H4 (cell line): ENCODE measurements at regions not wholly inside any gene's neighbourhood (a gene's known extent, or its start where the extent isn't known, plus 50 kb on each side); places are given as distances from the start of the nearest gene placed in this dataset.

ENCODE experiments used
- DNase-seq: peaks from one replicate; pipeline ENCODE4 v3.0.0-alpha.2; 2015; ENCODE audit warnings: low spot score

GRCh38 chr1:56313560-56313959 is 265.8 kb downstream of the PLPP3 start:
- no peak for DNase-seq

GRCh38 chr1:56311766-56312165 is 267.6 kb downstream of the PLPP3 start:
- DNase-seq, result no peak

DNA sequence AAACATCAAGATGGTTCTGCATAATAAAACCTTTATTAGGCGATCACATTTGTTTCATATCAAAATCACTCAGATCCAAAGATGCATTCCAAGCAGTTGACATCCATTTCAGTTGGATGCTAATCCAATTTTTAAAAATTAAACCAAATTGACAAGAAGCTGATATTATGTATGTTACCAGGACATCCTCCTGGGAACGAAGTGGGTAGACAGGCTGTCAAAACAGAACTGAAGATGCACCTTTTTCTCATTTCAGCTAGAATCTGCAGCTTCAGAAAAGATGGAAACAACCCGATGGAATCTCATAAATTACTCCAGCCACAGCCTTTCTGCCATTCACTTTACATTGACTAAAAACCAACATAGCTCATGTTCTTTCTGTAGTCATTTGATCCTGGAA is 268.4 kb downstream of the PLPP3 start:
- no peak for DNase-seq

- no peak for DNase-seq
Measured at GRCh38 chr1:56309065-56309464, 270.3 kb downstream of the PLPP3 start.

DNA sequence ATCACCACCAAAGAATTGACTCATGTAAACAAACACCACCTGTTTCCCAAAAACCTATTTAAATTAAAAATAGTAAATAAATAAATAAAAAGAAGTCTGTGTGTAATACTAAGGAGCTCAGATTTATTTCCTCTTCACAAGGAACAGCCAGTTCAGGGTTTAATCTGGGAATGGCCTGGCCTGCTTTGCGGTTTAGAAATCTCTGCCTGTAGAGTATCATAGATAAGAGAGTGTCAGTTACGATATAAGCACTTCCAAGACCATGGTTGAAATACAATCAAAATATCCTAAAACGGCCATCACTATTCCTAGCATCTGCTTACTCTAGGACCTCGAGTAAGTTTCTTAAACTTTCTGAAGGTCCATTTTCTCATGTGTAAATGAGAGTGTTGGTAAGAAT is 274.4 kb downstream of the PLPP3 start:
- no peak for DNase-seq

DNA sequence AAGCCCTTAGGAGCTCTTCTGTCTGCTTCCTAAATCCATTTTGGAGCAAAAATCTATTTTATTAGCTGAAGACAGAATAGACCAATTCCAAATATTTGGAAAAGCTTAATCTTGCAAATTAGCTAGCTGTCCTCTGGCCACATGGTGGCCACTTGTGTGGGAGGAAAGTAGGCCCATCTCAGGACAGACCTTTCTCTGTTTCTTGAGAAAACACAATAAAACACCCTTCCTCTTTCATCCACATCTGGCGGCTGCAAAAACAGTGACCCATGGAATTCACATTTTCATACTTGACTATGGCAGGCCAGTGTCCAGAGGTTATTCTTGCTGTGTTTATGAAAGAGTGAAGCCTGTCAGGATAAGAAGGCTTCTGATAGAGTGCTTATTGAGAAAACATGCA is 275.6 kb downstream of the PLPP3 start:
- no peak for DNase-seq

- no peak for DNase-seq
Measured at GRCh38 chr1:56302878-56303277, 276.5 kb downstream of the PLPP3 start.

GRCh38 chr1:56301791-56302190 is 277.6 kb downstream of the PLPP3 start:
- peak; percentile 18 for DNase-seq

GRCh38 chr1:56300836-56301235 is 278.5 kb downstream of the PLPP3 start:
- DNase-seq, result no peak

- no peak for DNase-seq
Measured at GRCh38 chr1:56298866-56299265, 280.5 kb downstream of the PLPP3 start.

GRCh38 chr1:56297904-56298303 is 281.5 kb downstream of the PLPP3 start:
- no peak for DNase-seq

GRCh38 chr1:56297208-56297607 is 282.2 kb downstream of the PLPP3 start:
- no peak for DNase-seq

GRCh38 chr1:56295949-56296929 is 283.1 kb downstream of the PLPP3 start:
- DNase-seq, result no peak

GRCh38 chr1:56291374-56291919 is 287.9 kb downstream of the PLPP3 start:
- DNase-seq, result no peak

DNA sequence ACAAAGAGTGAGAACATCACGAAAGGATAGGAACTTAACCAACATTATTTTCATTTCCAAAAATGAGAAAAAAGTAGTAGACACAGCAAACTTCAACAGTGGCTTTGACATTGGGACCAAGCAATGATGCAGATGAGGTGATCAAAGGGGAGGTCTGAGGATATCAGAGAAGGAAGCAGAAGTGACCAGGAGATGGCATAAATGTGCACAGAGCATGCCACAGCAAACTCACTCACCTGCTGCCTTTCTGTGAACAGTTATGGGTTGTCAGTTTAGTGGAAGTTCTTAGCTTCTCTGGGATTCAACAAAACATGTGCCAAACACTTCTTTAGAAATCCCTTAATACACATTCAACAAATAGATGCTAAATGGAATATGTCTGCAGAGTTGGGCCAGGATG is 290.1 kb downstream of the PLPP3 start:
- no peak for DNase-seq

DNA sequence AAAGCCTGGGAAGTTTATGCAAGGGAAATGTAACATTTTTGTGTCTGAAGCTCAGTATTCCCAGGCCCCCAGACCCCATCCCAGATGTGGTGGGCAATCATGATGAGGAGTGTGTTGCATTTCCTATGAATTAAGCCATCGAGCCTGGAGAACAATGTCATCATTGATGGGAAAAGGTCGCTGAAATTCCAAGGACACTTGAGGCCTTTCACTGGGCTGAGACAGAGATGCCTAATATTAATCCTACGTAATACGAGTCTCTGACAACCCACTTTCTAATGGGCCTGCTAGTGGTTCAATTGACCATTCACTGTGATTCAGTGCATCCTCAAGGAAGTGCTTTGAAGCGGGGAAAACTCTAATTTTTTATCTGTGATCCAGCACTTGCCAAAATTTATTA is 291.6 kb downstream of the PLPP3 start:
- no peak for DNase-seq

DNA sequence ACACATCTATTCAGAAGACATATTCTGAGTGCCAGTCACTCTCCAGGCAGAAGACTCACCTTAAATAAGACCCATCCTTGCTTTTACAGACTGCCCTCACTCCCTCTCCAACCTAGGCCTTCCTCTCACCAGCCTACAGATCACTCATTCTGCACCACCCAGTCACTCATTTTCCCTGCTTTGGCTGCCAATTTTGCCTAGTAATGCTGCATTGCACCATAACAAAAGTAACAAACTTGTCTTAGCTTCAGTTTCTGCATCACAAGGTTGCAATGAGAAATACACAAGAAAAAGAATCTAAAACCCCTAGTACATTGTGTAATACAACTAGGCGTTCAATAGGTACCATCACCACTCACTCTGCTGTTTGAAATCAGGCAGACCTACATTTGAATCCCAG is 292.4 kb downstream of the PLPP3 start:
- DNase-seq, result no peak

- DNase-seq, result no peak
Measured at GRCh38 chr1:56286506-56286905, 292.9 kb downstream of the PLPP3 start.

DNA sequence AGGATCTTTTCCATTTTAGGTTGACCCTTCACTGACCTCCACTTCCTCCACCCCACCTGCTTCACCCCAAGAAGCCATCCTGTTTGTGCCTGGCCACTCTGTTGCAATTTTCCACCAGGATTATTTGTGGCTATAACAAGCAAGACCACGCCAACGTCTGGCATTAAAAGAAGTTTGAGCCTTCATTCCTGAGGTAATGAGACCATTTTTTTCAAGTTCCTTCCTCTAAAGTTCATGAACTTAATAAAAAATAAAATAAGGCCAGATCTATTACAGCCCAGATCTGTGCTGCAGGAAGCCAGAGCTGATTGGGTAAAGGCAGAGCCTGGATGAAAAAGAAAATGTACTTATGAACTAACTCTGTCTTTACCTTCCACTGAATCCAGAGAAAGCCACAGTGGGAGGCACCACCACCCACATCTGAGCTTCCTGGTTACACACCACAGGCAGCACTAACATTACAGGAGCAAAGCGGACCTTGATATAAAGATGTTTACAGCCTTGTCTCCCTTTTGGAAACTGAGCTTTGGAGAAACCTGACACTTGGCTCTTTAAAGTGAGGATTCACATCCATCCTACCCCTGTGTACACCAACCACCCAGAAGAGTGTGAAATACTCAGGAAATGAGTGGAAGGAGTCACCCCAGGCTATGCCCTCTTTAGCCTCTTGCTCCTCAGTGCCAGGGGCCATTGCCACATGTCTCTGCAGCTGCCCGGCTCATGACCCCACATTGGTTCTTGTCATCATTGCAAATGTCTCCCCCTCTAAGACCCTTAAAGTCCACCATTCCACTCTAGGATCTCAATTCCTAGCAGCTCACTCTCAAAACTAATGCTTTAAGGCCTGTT is 293.6 kb downstream of the PLPP3 start:
- no peak for DNase-seq

- no peak for DNase-seq
Measured at GRCh38 chr1:56284928-56285327, 294.4 kb downstream of the PLPP3 start.

- DNase-seq, result no peak
Measured at GRCh38 chr1:56278061-56278460, 301.3 kb downstream of the PLPP3 start.

- DNase-seq, result no peak
Measured at GRCh38 chr1:56268519-56269140, 310.7 kb downstream of the PLPP3 start.
